ENCODE measurements at regions not wholly inside any gene's neighbourhood (a gene's known extent, or its start where the extent isn't known, plus 50 kb on each side); places are given as distances from the start of the nearest gene placed in this dataset.
"Not testable (repeated sequence)": the region's sequence is repeated elsewhere in the genome, so short reads cannot be mapped to it uniquely, and the experiment has no call there.

GRCh38 chr16:21396545-21396944 is 118.5 kb upstream of the CRYM start:
- not testable (repeated sequence) for TF ChIP-seq CTCF (IDR thresholded peaks at IDR 0.05); POLR2AphosphoS5 (IDR thresholded peaks at IDR 0.05; ENCODE audit: low read depth, low read length); TCF7L2 (IDR thresholded peaks at IDR 0.05; ENCODE audit: low read depth, low read length)
- TF ChIP-seq, protein P1, sequence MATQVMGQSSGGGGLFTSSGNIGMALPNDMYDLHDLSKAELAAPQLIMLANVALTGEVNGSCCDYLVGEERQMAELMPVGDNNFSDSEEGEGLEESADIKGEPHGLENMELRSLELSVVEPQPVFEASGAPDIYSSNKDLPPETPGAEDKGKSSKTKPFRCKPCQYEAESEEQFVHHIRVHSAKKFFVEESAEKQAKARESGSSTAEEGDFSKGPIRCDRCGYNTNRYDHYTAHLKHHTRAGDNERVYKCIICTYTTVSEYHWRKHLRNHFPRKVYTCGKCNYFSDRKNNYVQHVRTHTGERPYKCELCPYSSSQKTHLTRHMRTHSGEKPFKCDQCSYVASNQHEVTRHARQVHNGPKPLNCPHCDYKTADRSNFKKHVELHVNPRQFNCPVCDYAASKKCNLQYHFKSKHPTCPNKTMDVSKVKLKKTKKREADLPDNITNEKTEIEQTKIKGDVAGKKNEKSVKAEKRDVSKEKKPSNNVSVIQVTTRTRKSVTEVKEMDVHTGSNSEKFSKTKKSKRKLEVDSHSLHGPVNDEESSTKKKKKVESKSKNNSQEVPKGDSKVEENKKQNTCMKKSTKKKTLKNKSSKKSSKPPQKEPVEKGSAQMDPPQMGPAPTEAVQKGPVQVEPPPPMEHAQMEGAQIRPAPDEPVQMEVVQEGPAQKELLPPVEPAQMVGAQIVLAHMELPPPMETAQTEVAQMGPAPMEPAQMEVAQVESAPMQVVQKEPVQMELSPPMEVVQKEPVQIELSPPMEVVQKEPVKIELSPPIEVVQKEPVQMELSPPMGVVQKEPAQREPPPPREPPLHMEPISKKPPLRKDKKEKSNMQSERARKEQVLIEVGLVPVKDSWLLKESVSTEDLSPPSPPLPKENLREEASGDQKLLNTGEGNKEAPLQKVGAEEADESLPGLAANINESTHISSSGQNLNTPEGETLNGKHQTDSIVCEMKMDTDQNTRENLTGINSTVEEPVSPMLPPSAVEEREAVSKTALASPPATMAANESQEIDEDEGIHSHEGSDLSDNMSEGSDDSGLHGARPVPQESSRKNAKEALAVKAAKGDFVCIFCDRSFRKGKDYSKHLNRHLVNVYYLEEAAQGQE (IDR thresholded peaks at IDR 0.05; ENCODE audit: insufficient read depth in 1 of 2, low read depth in 2 of 2, low read length in 1 of 2), result not testable (repeated sequence)
